ENCODE measurements at regions not wholly inside any gene's neighbourhood (a gene's known extent, or its start where the extent isn't known, plus 50 kb on each side); places are given as distances from the start of the nearest gene placed in this dataset.

GRCh38 chr5:141745390-141745789 is 63.4 kb upstream of the ARAP3 start:
- no peak for DNase-seq

GRCh38 chr5:141743866-141744272 is 61.8 kb upstream of the ARAP3 start:
- no peak for DNase-seq

- DNase-seq = no peak
Measured at GRCh38 chr5:141742866-141743851, 61.1 kb upstream of the ARAP3 start.

GRCh38 chr5:141742144-141742543 is 60.1 kb upstream of the ARAP3 start:
- no peak for DNase-seq

- no peak for DNase-seq
Measured at GRCh38 chr5:141740885-141741284, 58.9 kb upstream of the ARAP3 start.

GRCh38 chr5:141737535-141737934 is 55.5 kb upstream of the ARAP3 start:
- no peak for DNase-seq

- no peak for DNase-seq
Measured at GRCh38 chr5:141735823-141736222, 53.8 kb upstream of the ARAP3 start.

GRCh38 chr5:141734501-141735229 is 52.6 kb upstream of the ARAP3 start:
- DNase-seq = peak; percentile 21 to 53

- DNase-seq = no peak
Measured at GRCh38 chr5:141733198-141733597, 51.2 kb upstream of the ARAP3 start.

- no peak for DNase-seq
Measured at GRCh38 chr5:141732417-141732816, 50.4 kb upstream of the ARAP3 start.
